ENCODE measurements at regions not wholly inside any gene's neighbourhood (a gene's known extent, or its start where the extent isn't known, plus 50 kb on each side); places are given as distances from the start of the nearest gene placed in this dataset.

- peak overlapping the region; percentile 18; the same call in 1 of the 2 replicates for H2AFZ ChIP-seq (ENCODE audit: low read length)
These were observed 363.4 kb upstream of the SLC24A2 start for GRCh38 chr9:20152151-20152725.

More at GRCh38 chr9:20152151-20152725, 363.4 kb upstream of the SLC24A2 start:
- Histone ChIP-seq H2BK12ac (ENCODE audit: low read depth, low read length) (no peak overlapping the region), H3K9me3 (ENCODE audit: insufficient read depth in 2 of 2, low read depth in 1 of 2, low read length in 1 of 2) (no peaks in the 10 kb centered on the region), H2BK120ac (replicated peaks; ENCODE audit: low read depth, low read length) (no peak overlapping the region), H4K5ac (ENCODE audit: insufficient read length, low read depth, low read length) (no peak overlapping the region), H3K56ac (replicated peaks; ENCODE audit: insufficient read length, low read depth, low read length) (no peak overlapping the region), H3K27me3 (replicated peaks in 1 of 4; ENCODE audit: control insufficient read depth in 3 of 4, extremely low read depth in 1 of 4, insufficient read depth in 3 of 4, low read length in 3 of 4) (no peaks in the 10 kb centered on the region), H2BK5ac (ENCODE audit: low read depth, low read length) (no peak overlapping the region), H3K18ac (ENCODE audit: extremely low read depth, low read length) (no peak overlapping the region), H4K20me1 (replicated peaks in 1 of 2; ENCODE audit: control insufficient read depth in 1 of 2, insufficient read depth in 2 of 2, low read length in 2 of 2) (no peaks in the 10 kb centered on the region), H4K8ac (ENCODE audit: extremely low read depth, insufficient read depth, low read length) (no peak overlapping the region), H3K23me2 (ENCODE audit: low read depth, low read length) (no peaks in the 10 kb centered on the region), H3K4me2 (ENCODE audit: insufficient read depth in 1 of 2, low read depth in 2 of 2, low read length in 2 of 2) (no peak overlapping the region), H2BK20ac (ENCODE audit: low read length) (no peak overlapping the region), H3K4me3 (ENCODE audit: extremely low read depth in 1 of 4, insufficient read depth in 2 of 4, low read depth in 3 of 4, low read length in 4 of 4) (no peak overlapping the region), H3K14ac (ENCODE audit: insufficient read length) (no peak overlapping the region), H3K9ac (replicated peaks in 1 of 4; ENCODE audit: extremely low read depth in 1 of 4, low read depth in 3 of 4, low read length in 3 of 4) (no peak overlapping the region), H2BK15ac (ENCODE audit: low read length) (no peak overlapping the region), H3K27ac (ENCODE audit: low read depth, low read length) (no peak overlapping the region), H3K4me1 (replicated peaks in 1 of 4; ENCODE audit: control insufficient read depth in 3 of 4, insufficient read depth in 4 of 4, low read length in 3 of 4) (no peaks in the 10 kb centered on the region), H4K91ac (replicated peaks; ENCODE audit: insufficient read length, low read length) (no peak overlapping the region), H3K79me1 (ENCODE audit: low read depth, low read length) (no peaks in the 10 kb centered on the region), H2AK5ac (ENCODE audit: low read depth, low read length) (no peak overlapping the region), H3K36me3 (ENCODE audit: control insufficient read depth in 2 of 4, insufficient read depth in 4 of 4, low read length in 3 of 4) (no peaks in the 10 kb centered on the region), H3K79me2 (ENCODE audit: control insufficient read depth in 1 of 2, insufficient read depth in 2 of 2, low read length in 2 of 2) (no peaks in the 10 kb centered on the region), H3K4ac (replicated peaks; ENCODE audit: insufficient read length, low read depth, low read length) (no peak overlapping the region), H3K23ac (ENCODE audit: insufficient read length) (no peak overlapping the region)
- ChIA-PET CTCF (ENCODE audit: partially characterized antibody) (interaction anchor here (1.1 kb wide), 1 partner anchor 634 kb away, joined by 3 read pairs; no protein-coding TSS in a partner anchor), POLR2A (ENCODE audit: partially characterized antibody) (no interaction called here)
- DNase-seq (ENCODE audit: low read depth in 1 of 2, low spot score in 2 of 2) (no peak), FAIRE-seq (no peak)
- TF ChIP-seq POLR2AphosphoS5 (IDR thresholded peaks at IDR 0.05; ENCODE audit: low read depth, low read length), result no peak
- no peak for TF ChIP-seq CHD2 (IDR thresholded peaks at IDR 0.05; ENCODE audit: low read length)
- no peak for TF ChIP-seq ATF3 (IDR thresholded peaks at IDR 0.05; ENCODE audit: insufficient read depth, low read depth, low read length)
- no peak for TF ChIP-seq SIN3A (conservative IDR thresholded peaks at IDR 0.05 in 1 of 2, IDR thresholded peaks at IDR 0.05 in 1 of 2; ENCODE audit: low read depth in 1 of 2, low read length in 2 of 2)
- WGBS, 2 experiments (ENCODE audit: extremely low coverage in 1 of 2, insufficient coverage in 1 of 2, insufficient read length in 1 of 2, insufficient replicate concordance in 2 of 2, low coverage in 1 of 2, low lambda C conversion rate in 2 of 2, missing lambda C conversion rate in 1 of 2), result 78% methylated on average over 3 of the region's 3 CpGs; no CpG with 5 or more reads in 1 of the 2 experiments

All from H1 (cell line).